Loucy (cell line): ENCODE measurements at regions not wholly inside any gene's neighbourhood (a gene's known extent, or its start where the extent isn't known, plus 50 kb on each side); places are given as distances from the start of the nearest gene placed in this dataset.

Source experiments
- H2AFZ ChIP-seq: fragments of 200-600 bp; sonication (generic); 2 replicates; pipeline ENCODE4 v1.6.0; 2016; ENCODE audit warnings: antibody characterized with exemption, mild to moderate bottlenecking, low read length, moderate library complexity
- H3F3A ChIP-seq: fragments of 200-600 bp; 2 replicates; pipeline ENCODE4 v1.6.0; 2016; ENCODE audit warnings: antibody characterized with exemption, low read depth, mild to moderate bottlenecking
- H3K27me3 ChIP-seq: fragments of 200-600 bp; sonication (generic); 2 replicates; pipeline ENCODE4 v1.6.1; 2014; ENCODE audit warnings: low read length, mild to moderate bottlenecking; ENCODE audit not compliant: insufficient read depth, poor library complexity, severe bottlenecking
- H3K36me3 ChIP-seq: fragments of 200-600 bp; sonication (generic); 2 replicates; pipeline ENCODE4 v1.6.1; 2016; ENCODE audit warnings: low read length; ENCODE audit not compliant: insufficient read depth
- H3K4me1 ChIP-seq: fragments of 200-600 bp; sonication (generic); 2 replicates; pipeline ENCODE4 v1.5.1; 2014; ENCODE audit warnings: low read length, mild to moderate bottlenecking; ENCODE audit not compliant: insufficient read depth, poor library complexity, severe bottlenecking
- H3K4me2 ChIP-seq: fragments of 200-600 bp; sonication (generic); 2 replicates; pipeline ENCODE4 v1.6.0; 2014; ENCODE audit warnings: antibody characterized with exemption, low read length, low read depth, mild to moderate bottlenecking; ENCODE audit not compliant: poor library complexity, severe bottlenecking
- H3K4me3 ChIP-seq: fragments of 200-600 bp; sonication (generic); 2 replicates; pipeline ENCODE4 v1.5.1; 2014; ENCODE audit warnings: low read length, mild to moderate bottlenecking, mixed read lengths; ENCODE audit not compliant: poor library complexity, severe bottlenecking
- H3K79me2 ChIP-seq: fragments of 200-600 bp; sonication (generic); 2 replicates; pipeline ENCODE4 v1.6.1; 2014; ENCODE audit warnings: low read length; ENCODE audit not compliant: insufficient read depth
- H3K9ac ChIP-seq: fragments of 200-600 bp; sonication (generic); 2 replicates; pipeline ENCODE4 v1.6.0; 2014; ENCODE audit warnings: mild to moderate bottlenecking, low read depth, low read length, moderate library complexity; ENCODE audit not compliant: poor library complexity, severe bottlenecking
- H3K9me2 ChIP-seq: fragments of 200-600 bp; sonication (generic); replicated peaks from 2 replicates; pipeline ENCODE4 v1.6.1; 2016; ENCODE audit warnings: low read depth, low read length, mixed read lengths
- H3K9me3 ChIP-seq: fragments of 200-600 bp; sonication (generic); 2 replicates; pipeline ENCODE4 v1.6.1; 2014; ENCODE audit warnings: mild to moderate bottlenecking, antibody characterized with exemption, low read length, low read depth; ENCODE audit not compliant: insufficient read depth
- H4K20me1 ChIP-seq: fragments of 200-600 bp; sonication (generic); 2 replicates; pipeline ENCODE4 v1.6.0; 2014; ENCODE audit warnings: antibody characterized with exemption, low read length, mild to moderate bottlenecking; ENCODE audit not compliant: insufficient read depth, poor library complexity, severe bottlenecking
- CTCF ChIP-seq: fragments of 200-600 bp; sonication (generic); conservative IDR thresholded peaks from 2 replicates; pipeline ENCODE4 v1.5.1; 2014; ENCODE audit warnings: mild to moderate bottlenecking, antibody characterized with exemption, low read length
- EZH2phosphoT487 ChIP-seq: fragments of 200-600 bp; IDR thresholded peaks from 2 replicates; pipeline ENCODE4 v1.6.1; 2018; ENCODE audit warnings: antibody characterized with exemption, mild to moderate bottlenecking, moderate library complexity, borderline replicate concordance

GRCh38 chr16:31704138-31704537, 169.5 kb upstream of the ZNF267 start:
- TF ChIP-seq EZH2phosphoT487: no peak
- TF ChIP-seq CTCF: no peak
- Histone ChIP-seq H3K79me2 (peaks cover 34% of the 10 kb centered on the region), H3K9me3 (no peaks in the 10 kb centered on the region), H3K4me2 (no peak overlapping the region), H3K4me1 (peaks cover 30% of the 10 kb centered on the region), H3F3A (no peaks in the 10 kb centered on the region), H3K9ac (no peak overlapping the region), H3K27me3 (no peaks in the 10 kb centered on the region), H3K4me3 (no peak overlapping the region), H2AFZ (no peak overlapping the region), H4K20me1 (peaks cover 33% of the 10 kb centered on the region), H3K9me2 (no peaks in the 10 kb centered on the region), H3K36me3 (peaks cover 30% of the 10 kb centered on the region)

- H3K9me2 ChIP-seq: no peaks in the 10 kb centered on the region
- H4K20me1 ChIP-seq: peaks cover 33% of the 10 kb centered on the region
Observed at GRCh38 chr16:31705371-31705770, 168.2 kb upstream of the ZNF267 start.

GRCh38 chr16:31706318-31706717, 167.3 kb upstream of the ZNF267 start:
- Histone ChIP-seq H3F3A (peaks cover 3% of the 10 kb centered on the region; the same call in 1 of the 2 replicates), H3K9me2 (no peaks in the 10 kb centered on the region), H3K4me1 (peaks cover 28% of the 10 kb centered on the region), H3K4me3 (no peak overlapping the region), H3K79me2 (peaks cover 26% of the 10 kb centered on the region), H3K4me2 (no peak overlapping the region), H2AFZ (no peak overlapping the region), H3K36me3 (peaks cover 30% of the 10 kb centered on the region), H3K9ac (no peak overlapping the region), H3K9me3 (no peaks in the 10 kb centered on the region), H4K20me1 (peaks cover 26% of the 10 kb centered on the region), H3K27me3 (no peaks in the 10 kb centered on the region)
- no peak for TF ChIP-seq EZH2phosphoT487
- TF ChIP-seq CTCF: no peak

More at GRCh38 chr16:31705371-31705770, 168.2 kb upstream of the ZNF267 start:
- peaks cover 30% of the 10 kb centered on the region for H3K36me3 ChIP-seq
- peaks cover 34% of the 10 kb centered on the region for H3K79me2 ChIP-seq
- no peaks in the 10 kb centered on the region for H3K27me3 ChIP-seq
- no peak overlapping the region for H3K4me3 ChIP-seq
- H3K4me2 ChIP-seq: no peak overlapping the region
- no peak for TF ChIP-seq CTCF
- no peak for TF ChIP-seq EZH2phosphoT487
- H3F3A ChIP-seq: peaks cover 3% of the 10 kb centered on the region; the same call in 1 of the 2 replicates
- no peaks in the 10 kb centered on the region for H3K9me3 ChIP-seq
- no peak overlapping the region for H3K9ac ChIP-seq
- no peak overlapping the region for H2AFZ ChIP-seq
- peaks cover 30% of the 10 kb centered on the region for H3K4me1 ChIP-seq
